IMR-90 (cell line): ENCODE measurements at regions not wholly inside any gene's neighbourhood (a gene's known extent, or its start where the extent isn't known, plus 50 kb on each side); places are given as distances from the start of the nearest gene placed in this dataset.

ENCODE experiments used
- ATAC-seq: fragments of 200-7000 bp; cut with Tn5 transposase; 2 replicates; pipeline ENCODE4 v1.9.1; 2020; ENCODE audit warnings: low read depth, mild to moderate bottlenecking, moderate library complexity
- BruUV-seq: library from RNA; stranded (reverse); fragments of 400-500 nt; replicated peaks from 2 replicates; lab custom pipeline; 2021; lab: Mats Ljungman, UMichigan
- CTCF ChIA-PET: fragments of 300-600 bp; formaldehyde crosslinking; extraction: SDS; loops from one replicate; lab custom pipeline; 2021; ENCODE audit warnings: antibody characterized with exemption; lab: Yijun Ruan, JAX
- POLR2A ChIA-PET: fragments of 300-600 bp; sonication (Branson Sonifier 250); formaldehyde crosslinking; loops from one replicate; lab custom pipeline; 2022; ENCODE audit warnings: antibody characterized with exemption; ENCODE audit not compliant: unreplicated experiment; lab: Charles Lee
- DNase-seq: peaks from one replicate; pipeline ENCODE4 v3.0.0; 2013
- H2AFZ ChIP-seq: replicated peaks from 2 replicates; pipeline ENCODE3; 2013; ENCODE audit warnings: low read length, mild to moderate bottlenecking; ENCODE audit not compliant: poor library complexity
- H2AK5ac ChIP-seq: 2 replicates; pipeline ENCODE4 v1.6.1; 2013; ENCODE audit warnings: low read depth, low read length, inconsistent platforms
- H2AK9ac ChIP-seq: replicated peaks from 2 replicates; pipeline ENCODE3; 2013; ENCODE audit warnings: mild to moderate bottlenecking, low read depth, low read length, moderate library complexity; ENCODE audit not compliant: poor library complexity
- H2BK120ac ChIP-seq: 2 replicates; pipeline ENCODE4 v1.6.1; 2013; ENCODE audit warnings: low read depth, low read length, inconsistent platforms
- H2BK15ac ChIP-seq: 3 replicates; pipeline ENCODE4 v1.6.1; 2013; ENCODE audit warnings: low read depth, low read length, inconsistent platforms
- H2BK20ac ChIP-seq: 2 replicates; pipeline ENCODE4 v1.6.1; 2013; ENCODE audit warnings: low read depth, mild to moderate bottlenecking, inconsistent platforms, low read length, moderate library complexity
- H2BK5ac ChIP-seq: 2 replicates; pipeline ENCODE4 v1.6.1; 2013; ENCODE audit warnings: mild to moderate bottlenecking, low read depth, low read length, inconsistent platforms; ENCODE audit not compliant: poor library complexity, severe bottlenecking
- H3K14ac ChIP-seq: replicated peaks from 2 replicates; pipeline ENCODE4 v1.6.1; 2013; ENCODE audit warnings: low read depth, low read length, inconsistent platforms
- H3K18ac ChIP-seq: 2 replicates; pipeline ENCODE4 v1.6.1; 2013; ENCODE audit warnings: low read depth, low read length, control low read depth
- H3K23ac ChIP-seq: 2 replicates; pipeline ENCODE4 v1.6.1; 2013; ENCODE audit warnings: low read depth, low read length, inconsistent platforms
- H3K27ac ChIP-seq: 2 replicates; pipeline ENCODE4 v1.5.1; 2013; ENCODE audit warnings: mild to moderate bottlenecking, control low read depth, low read length; ENCODE audit not compliant: insufficient read depth
- H3K27me3 ChIP-seq: 2 replicates; pipeline ENCODE4 v1.6.1; 2013; ENCODE audit warnings: low read length; ENCODE audit not compliant: control insufficient read depth, insufficient read depth
- H3K36me3 ChIP-seq: 2 replicates; pipeline ENCODE4 v1.6.1; 2013; ENCODE audit warnings: low read length, mixed read lengths; ENCODE audit not compliant: control insufficient read depth, insufficient read depth
- H3K4ac ChIP-seq: 2 replicates; pipeline ENCODE4 v1.6.1; 2013; ENCODE audit warnings: low read depth, low read length, inconsistent platforms
- H3K4me1 ChIP-seq: 2 replicates; pipeline ENCODE4 v1.6.1; 2013; ENCODE audit warnings: low read length, mixed read lengths; ENCODE audit not compliant: control insufficient read depth, insufficient read depth
- H3K4me2 ChIP-seq: 2 replicates; pipeline ENCODE4 v1.6.1; 2013; ENCODE audit warnings: low read depth, mild to moderate bottlenecking, control low read depth, low read length, moderate library complexity
- H3K4me3 ChIP-seq: 2 replicates; pipeline ENCODE4 v1.5.1; 2013; ENCODE audit warnings: low read depth, mild to moderate bottlenecking, control low read depth, low read length, moderate library complexity; ENCODE audit not compliant: insufficient read depth
- H3K56ac ChIP-seq: 2 replicates; pipeline ENCODE4 v1.6.1; 2013; ENCODE audit warnings: low read length, inconsistent platforms; ENCODE audit not compliant: insufficient read depth; ENCODE audit errors: extremely low read depth
- H3K79me1 ChIP-seq, 2 experiments: 2 replicates each; pipeline ENCODE4 v1.6.1; 2013; ENCODE audit warnings: low read length in 2 of 2, inconsistent platforms in 1 of 2, low read depth in 1 of 2
- H3K9ac ChIP-seq: 2 replicates; pipeline ENCODE4 v1.6.1; 2013; ENCODE audit warnings: low read depth, low read length, control low read depth
- H3K9me1 ChIP-seq: 2 replicates; pipeline ENCODE4 v1.6.1; 2013; ENCODE audit warnings: low read length, inconsistent platforms; ENCODE audit not compliant: insufficient read depth
- H3K9me3 ChIP-seq: 2 replicates; pipeline ENCODE4 v1.6.1; 2013; ENCODE audit warnings: low read length; ENCODE audit not compliant: control insufficient read depth, insufficient read depth
- H4K20me1 ChIP-seq: 2 replicates; pipeline ENCODE4 v1.6.1; 2013; ENCODE audit warnings: low read length, inconsistent platforms; ENCODE audit not compliant: insufficient read depth
- H4K5ac ChIP-seq: 2 replicates; pipeline ENCODE4 v1.6.1; 2013; ENCODE audit warnings: mild to moderate bottlenecking, low read depth, low read length, control low read depth
- H4K8ac ChIP-seq, 2 experiments: 2 replicates each; pipeline ENCODE4 v1.6.1; 2013; ENCODE audit warnings: low read depth in 2 of 2, low read length in 2 of 2, control low read depth in 1 of 2, inconsistent platforms in 1 of 2
- H4K91ac ChIP-seq: 2 replicates; pipeline ENCODE4 v1.6.1; 2013; ENCODE audit warnings: low read depth, low read length, inconsistent platforms; ENCODE audit not compliant: insufficient read depth
- BHLHE40 ChIP-seq: fragments of 150-350 bp; IDR thresholded peaks from 2 replicates; pipeline ENCODE4 v1.6.1; 2016; ENCODE audit warnings: mild to moderate bottlenecking, low read depth, low read length
- CEBPB ChIP-seq: IDR thresholded peaks from 2 replicates; pipeline ENCODE4 v1.6.1; 2012; ENCODE audit warnings: low read depth, low read length, improper control_type of control experiment
- CHD1 ChIP-seq: IDR thresholded peaks from 2 replicates; pipeline ENCODE4 v1.6.1; 2012; ENCODE audit warnings: low read depth, low read length, improper control_type of control experiment
- CTCF ChIP-seq: conservative IDR thresholded peaks from 2 replicates; pipeline ENCODE4 v1.5.1; 2012; ENCODE audit warnings: mild to moderate bottlenecking, low read depth, low read length, improper control_type of control experiment
- ELK1 ChIP-seq: fragments of 150-350 bp; IDR thresholded peaks from 2 replicates; pipeline ENCODE4 v1.6.1; 2016; ENCODE audit warnings: low read depth, mild to moderate bottlenecking, low read length, moderate library complexity, borderline replicate concordance
- FOS ChIP-seq: fragments of 150-350 bp; IDR thresholded peaks from 2 replicates; pipeline ENCODE4 v1.6.1; 2016; ENCODE audit warnings: low read depth, low read length
- MAFK ChIP-seq: IDR thresholded peaks from 2 replicates; pipeline ENCODE4 v1.6.1; 2012; ENCODE audit warnings: low read depth, low read length, improper control_type of control experiment
- MAZ ChIP-seq: IDR thresholded peaks from 2 replicates; pipeline ENCODE4 v1.6.1; 2012; ENCODE audit warnings: low read depth, mild to moderate bottlenecking, low read length, improper control_type of control experiment, moderate library complexity, borderline replicate concordance
- MXI1 ChIP-seq: IDR thresholded peaks from 2 replicates; pipeline ENCODE4 v1.6.1; 2012; ENCODE audit warnings: low read depth, mild to moderate bottlenecking, low read length, moderate library complexity, borderline replicate concordance
- NFE2L2 ChIP-seq: fragments of 150-350 bp; IDR thresholded peaks from 2 replicates; pipeline ENCODE4 v1.6.1; 2016; ENCODE audit warnings: low read depth, mild to moderate bottlenecking, low read length
- POLR2A ChIP-seq: IDR thresholded peaks from 2 replicates; pipeline ENCODE4 v1.6.1; 2012; ENCODE audit warnings: mild to moderate bottlenecking, low read depth, low read length
- RAD21 ChIP-seq: IDR thresholded peaks from 2 replicates; pipeline ENCODE4 v1.6.1; 2012; ENCODE audit warnings: low read length, improper control_type of control experiment
- RCOR1 ChIP-seq: IDR thresholded peaks from 2 replicates; pipeline ENCODE4 v1.6.1; 2012; ENCODE audit warnings: mild to moderate bottlenecking, low read length, improper control_type of control experiment; ENCODE audit not compliant: insufficient replicate concordance
- RFX5 ChIP-seq: IDR thresholded peaks from 2 replicates; pipeline ENCODE4 v1.8.0; 2012; ENCODE audit warnings: low read depth, mild to moderate bottlenecking, low read length, moderate library complexity
- SMC3 ChIP-seq: fragments of 150-350 bp; IDR thresholded peaks from 2 replicates; pipeline ENCODE4 v1.6.1; 2016; ENCODE audit warnings: low read depth, mild to moderate bottlenecking, antibody characterized with exemption, low read length, moderate library complexity
- USF2 ChIP-seq: fragments of 150-350 bp; IDR thresholded peaks from 2 replicates; pipeline ENCODE4 v1.6.1; 2017; ENCODE audit warnings: mild to moderate bottlenecking, antibody characterized with exemption, low read length, low read depth
- WGBS, 2 experiments: methylation state at CpG; one replicate each; pipeline versions ENCODE4 v1.1.5 to v1.1.7; 2013; ENCODE audit warnings: missing lambda C conversion rate in 2 of 2; ENCODE audit not compliant: insufficient read length in 1 of 2; ENCODE audit errors: extremely low coverage in 2 of 2; 5-methylcytosine and 5-hydroxymethylcytosine counted together
- dilution Hi-C: fragments of 300-500 bp; cut with HindIII; formaldehyde crosslinking; loops from one replicate; pipeline ENCODE4 v1.14.3; 2018; ENCODE audit warnings: low sequenced_read_pairs; ENCODE audit not compliant: unreplicated experiment
- in situ Hi-C: fragments of 300-500 bp; cut with MboI; formaldehyde crosslinking; loops from 3 replicates; pipeline ENCODE4 v1.14.3; 2019; ENCODE audit warnings: low sequenced_read_pairs, inconsistent platforms, mixed read lengths
- intact Hi-C: fragments of 100-400 bp; cut with micrococcal nuclease; formaldehyde crosslinking; loops from 2 replicates; pipeline ENCODE4 v1.10.0; 2022

GRCh38 chr10:113354711-113355110, 198.1 kb upstream of the HABP2 start:
- Histone ChIP-seq H3K9me3 (no peaks in the 10 kb centered on the region), H4K5ac (no peak overlapping the region), H3K4me1 (no peaks in the 10 kb centered on the region), H3K9ac (no peak overlapping the region), H3K23ac (no peak overlapping the region), H3K79me1 (no peaks in the 10 kb centered on the region), H3K18ac (no peak overlapping the region), H3K4ac (no peak overlapping the region), H3K56ac (no peak overlapping the region), H3K4me3 (no peak overlapping the region), H4K91ac (no peak overlapping the region), H4K8ac (no peak overlapping the region), H2BK20ac (no peak overlapping the region), H3K36me3 (no peaks in the 10 kb centered on the region), H2BK120ac (no peak overlapping the region), H2AK5ac (no peak overlapping the region), H2AFZ (no peak overlapping the region), H3K27me3 (peaks cover 9% of the 10 kb centered on the region), H2AK9ac (no peak overlapping the region), H2BK15ac (no peak overlapping the region), H3K14ac (no peak overlapping the region), H3K9me1 (no peaks in the 10 kb centered on the region), H4K20me1 (no peaks in the 10 kb centered on the region), H3K27ac (no peak overlapping the region), H3K4me2 (no peak overlapping the region), H2BK5ac (no peak overlapping the region)
- dilution Hi-C loops (no loop called here), intact Hi-C loops (no loop called here), in situ Hi-C loops (no loop called here)
- no CpG with 5 or more reads among the region's 3 CpGs for WGBS, 2 experiments
- POLR2A ChIA-PET, result no interaction called here
- CTCF ChIA-PET, result interaction anchor here (0.6 kb wide), 1 partner anchor 44 kb away, joined by 3 read pairs; no protein-coding TSS in a partner anchor
- ATAC-seq (no peak), DNase-seq (no peak)
- BruUV-seq, result no TSS peak
- no peak for TF ChIP-seq SMC3
- TF ChIP-seq MAFK, result no peak
- no peak for TF ChIP-seq POLR2A
- TF ChIP-seq RCOR1, result no peak
- TF ChIP-seq MXI1, result no peak
- no peak for TF ChIP-seq USF2
- TF ChIP-seq RAD21, result no peak
- TF ChIP-seq BHLHE40, result no peak
- TF ChIP-seq FOS, result no peak
- no peak for TF ChIP-seq RFX5
- TF ChIP-seq CTCF, result no peak
- no peak for TF ChIP-seq CHD1
- no peak for TF ChIP-seq NFE2L2
- no peak for TF ChIP-seq CEBPB
- no peak for TF ChIP-seq MAZ
- TF ChIP-seq ELK1, result no peak
